HG03439 (cell line): ENCODE measurements at regions not wholly inside any gene's neighbourhood (a gene's known extent, or its start where the extent isn't known, plus 50 kb on each side); places are given as distances from the start of the nearest gene placed in this dataset.

ENCODE experiments used
- ATAC-seq: cut with Tn5 transposase; IDR thresholded peaks from one replicate; pipeline ENCODE4 v1.9.1; 2021; ENCODE audit warnings: mild to moderate bottlenecking, moderate library complexity; ENCODE audit not compliant: unreplicated experiment

DNA sequence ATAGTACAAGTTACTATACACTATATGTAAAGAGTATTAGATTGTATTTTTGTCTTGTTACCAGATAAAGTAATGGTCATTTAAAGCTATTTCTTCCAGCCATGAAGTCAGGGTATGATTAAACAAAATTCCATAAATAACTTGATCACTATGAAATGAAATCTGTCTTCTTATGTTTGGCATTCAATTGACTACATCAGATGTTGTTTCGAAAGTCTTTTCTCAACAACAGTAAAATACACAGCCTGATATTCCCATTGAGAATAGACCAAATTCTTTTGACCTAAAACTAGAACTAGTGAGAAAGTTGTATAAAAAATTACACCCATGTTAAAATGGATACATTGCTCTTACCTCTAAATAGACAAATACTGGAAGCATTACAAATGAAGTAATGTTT, 134.6 kb upstream of the ADAMTS5 start:
- ATAC-seq, result no peak

DNA sequence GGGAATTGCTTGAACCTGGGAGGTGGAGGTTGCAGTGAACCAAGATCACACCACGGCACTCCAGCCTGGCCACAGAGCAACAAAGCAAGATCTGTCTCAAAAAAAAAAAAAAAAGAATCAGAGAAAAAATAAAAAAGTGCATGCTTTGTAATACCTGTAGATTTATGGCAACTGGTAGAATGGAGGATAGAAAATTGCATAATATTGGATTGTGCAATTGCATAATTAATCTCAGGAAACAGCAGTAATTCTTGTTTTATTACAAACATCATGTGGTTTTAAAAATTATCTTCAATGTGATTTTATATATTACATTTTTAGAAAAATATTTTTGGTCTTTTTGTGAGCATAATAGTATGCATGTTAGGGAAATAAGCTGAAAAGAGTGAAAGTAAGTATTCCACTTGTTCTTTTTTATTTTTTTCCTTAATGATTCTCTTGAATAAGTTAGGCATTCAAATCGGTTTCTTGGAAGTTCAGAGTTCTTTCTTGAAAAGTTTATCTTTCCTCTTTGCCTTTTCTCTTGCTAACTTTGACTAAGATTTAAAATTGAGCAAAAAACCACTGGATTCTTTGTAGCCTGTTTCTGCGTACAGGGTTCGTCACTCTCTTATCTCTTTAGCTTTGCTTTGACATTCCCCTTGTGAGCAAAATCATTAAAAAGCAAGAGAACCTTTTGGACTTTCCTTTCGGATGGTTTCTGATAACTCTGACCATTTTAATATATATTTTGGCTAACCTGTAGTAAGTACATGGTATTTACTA, 127.5 kb upstream of the ADAMTS5 start:
- no peak for ATAC-seq

DNA sequence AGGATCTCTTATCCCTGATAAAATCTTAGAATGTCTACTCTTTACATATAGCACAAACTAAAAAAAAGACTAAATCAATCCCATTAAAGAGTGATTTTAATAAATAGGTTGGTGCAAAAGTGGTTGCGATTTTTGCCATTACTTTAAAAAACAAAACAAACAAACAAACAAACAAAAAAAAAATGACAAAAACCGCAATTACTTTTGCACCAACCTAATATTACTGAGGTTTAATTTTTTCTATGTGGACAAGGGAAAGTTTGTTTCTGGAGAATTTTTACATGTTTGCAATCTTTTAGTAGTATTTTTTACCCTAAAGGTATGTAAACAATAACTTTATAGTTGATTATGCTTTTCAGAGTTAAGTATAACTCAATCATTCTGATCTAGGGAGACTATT, 119.7 kb upstream of the ADAMTS5 start:
- ATAC-seq, result no peak

DNA sequence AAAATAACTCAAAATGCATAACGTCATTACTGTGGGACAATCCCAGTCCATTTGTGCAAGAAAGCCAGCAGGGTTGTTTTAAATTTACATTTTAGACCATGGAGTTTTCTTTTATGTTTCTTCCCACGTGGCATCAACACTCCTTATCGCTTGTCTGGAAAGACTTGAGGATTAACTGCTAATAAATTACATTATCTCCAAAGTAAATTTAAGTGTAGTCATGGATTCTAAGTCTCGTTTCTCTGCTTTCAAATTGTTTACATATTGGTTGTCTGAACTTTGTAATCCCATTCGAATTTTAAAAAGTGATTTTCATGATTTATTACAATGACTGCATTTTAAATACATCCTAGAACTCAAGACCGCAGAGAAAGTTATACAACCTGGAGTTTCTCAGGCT, 119.3 kb upstream of the ADAMTS5 start:
- ATAC-seq, result no peak

DNA sequence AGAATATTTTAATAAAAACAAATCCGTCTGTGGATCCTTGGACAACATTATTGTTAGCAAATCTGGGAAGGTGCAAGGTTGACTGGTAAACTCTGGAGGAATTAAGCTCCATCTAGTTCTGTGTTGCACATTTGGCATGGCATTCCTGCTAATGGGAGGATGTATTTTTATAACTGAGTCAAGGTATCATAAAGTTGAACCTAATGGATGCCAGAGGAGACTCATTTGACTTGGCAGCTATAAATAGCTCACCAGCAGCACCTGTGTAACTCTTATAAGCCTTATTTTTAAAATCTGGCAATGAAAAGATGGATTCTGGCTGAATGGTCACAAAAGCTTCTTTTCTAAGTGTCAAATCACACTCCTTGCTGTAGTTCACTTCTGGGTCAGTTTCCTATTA, 118.5 kb upstream of the ADAMTS5 start:
- ATAC-seq, result no peak

DNA sequence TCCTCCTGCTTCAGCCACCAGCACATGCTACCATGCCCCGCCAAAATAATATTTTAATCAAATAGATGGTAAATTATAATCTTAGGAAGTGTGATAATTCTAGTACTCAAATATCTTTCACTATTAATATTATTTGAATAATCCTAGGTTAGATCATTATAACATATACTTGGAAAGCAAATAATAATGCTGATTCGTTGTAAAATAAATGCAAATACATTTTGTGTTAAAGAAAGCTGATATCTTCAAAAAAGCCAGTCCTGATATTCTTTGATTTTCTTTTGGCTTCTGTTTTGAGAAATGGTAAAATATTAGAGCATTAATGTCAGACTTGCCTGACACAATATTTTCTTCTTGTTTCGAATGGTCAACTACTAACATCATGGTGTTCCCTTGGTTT, 116.3 kb upstream of the ADAMTS5 start:
- no peak for ATAC-seq

DNA sequence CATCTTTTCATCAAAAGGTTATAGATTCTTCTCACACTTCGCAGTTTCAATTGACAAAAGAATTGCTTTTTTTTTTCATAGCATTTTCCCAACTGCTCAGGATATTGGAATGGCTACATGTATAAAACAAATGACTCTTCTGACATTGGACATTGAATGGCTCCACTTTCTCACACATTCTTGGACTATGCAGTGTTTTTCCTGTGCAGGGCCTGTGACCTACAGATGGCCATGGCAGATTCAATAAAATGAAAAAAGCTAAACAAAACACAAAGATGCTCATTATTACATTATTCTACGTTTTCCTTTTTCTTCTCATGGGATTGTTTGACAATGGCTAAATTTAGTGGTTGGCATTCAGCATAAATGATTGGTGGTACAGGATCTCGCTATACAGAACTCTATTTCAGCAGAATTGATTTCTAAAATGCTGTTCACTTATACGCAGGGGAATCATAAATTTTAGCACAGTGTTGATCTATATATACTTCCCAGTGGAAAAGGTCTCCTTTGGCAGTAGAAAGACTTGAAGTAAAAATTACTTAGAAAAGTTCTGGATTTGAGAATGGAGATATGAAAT, 115.6 kb upstream of the ADAMTS5 start:
- no peak for ATAC-seq

DNA sequence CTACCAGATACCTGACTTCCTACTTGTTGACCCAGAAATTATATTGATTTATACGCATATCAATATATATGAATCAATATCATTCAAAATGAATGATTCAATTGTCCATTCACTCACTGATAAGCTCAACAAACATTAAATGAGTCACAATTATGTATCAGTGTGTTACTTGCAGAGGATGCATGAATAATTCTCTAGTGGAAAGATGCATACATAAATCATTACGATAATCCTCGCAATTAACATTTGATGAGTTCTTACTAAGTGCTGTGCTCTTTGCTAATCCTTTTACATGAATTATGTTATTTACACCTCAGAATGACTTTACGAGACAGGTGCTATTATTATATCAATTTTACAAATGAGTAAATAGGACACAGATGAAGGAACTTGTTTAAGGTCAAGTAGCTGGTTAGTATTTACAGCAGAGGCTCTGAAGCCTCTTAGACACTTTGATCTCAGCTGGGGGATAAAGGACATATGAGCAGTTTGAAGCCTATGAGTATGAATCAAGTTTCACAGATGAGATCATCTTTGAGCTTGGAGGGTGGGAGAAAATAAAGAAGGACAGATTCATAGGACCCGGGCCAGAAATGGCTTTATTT, 112.8 kb upstream of the ADAMTS5 start:
- ATAC-seq, result no peak

DNA sequence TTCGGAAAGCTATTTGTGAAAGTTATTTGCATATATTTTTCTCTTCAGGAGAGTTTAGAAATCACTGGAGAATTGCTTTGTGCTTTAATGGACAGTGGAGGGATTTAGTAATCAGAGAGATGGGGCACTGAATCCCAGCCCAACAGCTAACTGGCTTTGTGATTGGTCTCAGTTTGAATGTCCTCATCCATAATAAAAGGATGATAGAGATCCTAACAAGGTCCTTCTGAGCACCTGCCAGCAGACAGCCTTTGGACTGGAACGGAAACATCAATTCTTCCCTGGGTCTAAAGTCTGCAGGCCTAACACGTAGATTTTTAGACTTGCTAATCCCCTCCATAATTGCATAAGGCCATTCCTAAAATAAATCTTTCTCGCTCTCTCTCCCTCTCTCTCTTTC, 112.0 kb upstream of the ADAMTS5 start:
- ATAC-seq, result no peak

DNA sequence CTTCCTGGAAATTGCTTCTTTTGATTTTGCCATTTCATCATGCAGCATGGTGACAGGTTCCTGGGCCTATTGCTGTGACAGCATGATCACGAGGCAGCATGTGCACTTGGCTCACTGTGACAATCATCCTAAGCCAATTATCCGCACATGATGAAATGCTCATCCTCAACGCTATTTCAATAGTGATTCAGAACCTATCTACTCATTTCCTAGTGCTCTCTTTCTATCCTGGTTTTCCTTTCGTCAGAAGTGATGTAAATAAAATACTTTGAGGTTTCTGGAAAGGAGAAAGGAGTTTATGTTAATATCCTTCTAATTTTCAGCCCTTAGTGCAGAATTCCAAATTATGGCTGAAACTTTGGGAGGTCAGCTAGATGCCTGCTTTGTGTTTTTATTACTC, 110.6 kb upstream of the ADAMTS5 start:
- no peak for ATAC-seq

DNA sequence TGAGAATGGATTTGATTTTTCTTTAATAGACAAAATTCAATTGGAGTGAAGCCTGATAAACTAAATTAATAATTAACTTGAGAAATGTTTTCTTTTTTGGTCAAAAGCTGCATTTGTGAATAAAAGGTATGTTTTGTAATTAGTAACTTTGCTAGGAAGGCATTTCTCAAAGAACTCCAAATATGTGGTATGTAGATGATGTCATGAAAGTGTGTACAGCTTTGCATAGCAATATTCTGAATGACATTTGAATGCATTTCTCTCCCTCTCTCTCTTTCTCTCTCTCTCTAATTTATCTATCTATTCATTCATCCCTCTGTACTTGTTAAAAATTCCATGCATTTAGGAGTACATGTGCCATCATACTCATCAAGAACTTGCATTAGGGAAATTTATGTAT, 109.1 kb upstream of the ADAMTS5 start:
- no peak for ATAC-seq

DNA sequence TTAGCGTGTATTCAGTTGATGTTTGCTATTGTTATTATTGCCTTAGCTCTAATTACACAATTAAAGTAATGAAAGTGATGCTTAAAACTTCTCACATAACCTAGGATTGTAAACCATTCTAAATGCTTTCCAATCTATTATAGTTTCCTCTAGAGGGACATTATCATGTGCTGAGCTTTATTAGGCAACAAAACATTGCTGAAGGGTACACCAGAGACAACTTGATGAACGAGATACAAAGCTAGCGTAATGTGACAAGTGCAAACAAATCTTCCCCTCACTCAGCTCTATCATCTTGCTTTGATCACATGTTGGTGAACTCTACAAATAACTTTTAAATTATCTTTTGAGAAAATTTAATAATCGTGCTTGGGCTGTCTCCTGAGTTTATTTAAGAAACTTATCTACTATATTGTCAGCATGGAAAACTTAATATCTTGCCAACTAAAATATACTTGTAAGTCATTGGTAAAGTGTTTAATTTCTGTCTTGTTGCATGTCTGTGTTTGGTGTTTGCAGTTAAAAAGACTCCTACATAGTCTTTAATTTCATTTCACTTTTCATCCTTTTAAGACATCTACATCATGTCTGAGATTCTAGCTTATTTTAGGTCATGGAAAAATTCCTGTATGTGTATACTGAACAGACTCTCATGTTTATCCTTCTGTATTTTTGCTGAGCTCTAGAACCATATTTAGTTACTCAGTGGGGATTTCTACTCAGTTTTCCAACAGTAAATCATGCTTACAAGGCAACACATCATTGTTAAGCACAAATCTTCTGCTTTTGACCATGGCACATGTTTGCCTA, 104.2 kb upstream of the ADAMTS5 start:
- no peak for ATAC-seq

DNA sequence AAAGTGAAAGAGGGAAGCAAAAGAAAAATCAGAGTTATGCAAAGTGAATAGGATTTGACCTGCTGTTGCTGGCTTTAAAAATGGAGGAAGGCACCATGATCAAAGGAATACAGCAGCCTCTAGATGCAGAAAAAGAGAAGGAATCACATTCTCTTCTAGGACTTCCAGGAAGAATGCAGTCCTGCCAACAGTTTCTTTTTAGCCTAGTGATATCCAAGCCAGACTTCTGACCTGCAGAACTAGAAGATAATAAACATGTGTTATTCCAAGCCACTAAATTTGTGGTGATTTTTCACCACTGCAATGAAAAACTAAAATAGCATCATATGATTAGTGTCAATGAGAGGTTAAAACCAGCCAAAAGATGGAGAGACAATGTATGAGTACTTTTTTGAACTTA, 101.9 kb upstream of the ADAMTS5 start:
- no peak for ATAC-seq

DNA sequence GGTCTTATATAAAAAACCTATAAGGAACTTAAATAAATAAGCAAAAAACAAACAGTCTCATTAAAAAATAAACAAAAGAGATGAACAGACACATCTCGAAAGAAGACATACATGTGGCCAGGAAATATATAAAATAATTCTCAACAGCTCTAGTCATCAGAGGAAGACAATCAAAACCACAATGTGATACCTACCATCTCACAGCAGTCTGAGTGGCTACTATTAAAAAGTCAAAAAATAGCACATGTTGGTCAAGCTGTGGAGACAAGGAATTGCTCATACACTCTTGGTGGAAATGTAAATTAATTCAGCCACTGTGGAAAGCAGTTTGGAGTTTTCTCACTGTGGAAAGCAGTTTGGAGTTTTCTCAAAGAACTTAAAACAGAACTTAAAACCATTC, 100.3 kb upstream of the ADAMTS5 start:
- ATAC-seq, result no peak

DNA sequence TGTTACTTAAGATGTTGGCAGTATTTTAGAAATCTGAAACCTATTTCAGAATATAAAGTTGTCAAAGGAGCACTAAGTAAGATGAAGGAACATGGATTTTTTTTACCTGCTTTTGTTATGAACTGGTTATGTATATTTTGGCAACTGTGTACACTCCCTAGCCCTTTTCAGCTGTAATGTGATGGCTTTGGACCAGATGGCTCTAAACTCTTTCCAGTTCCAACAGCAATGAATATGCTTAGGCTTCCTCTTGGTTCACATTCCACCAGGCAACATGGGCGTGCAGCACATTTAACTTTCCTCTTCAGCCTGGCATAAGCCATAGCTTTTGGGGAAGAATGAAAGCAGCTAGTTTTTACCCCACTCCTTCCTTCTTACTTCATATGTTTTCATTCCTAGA, 95.6 kb upstream of the ADAMTS5 start:
- no peak for ATAC-seq

DNA sequence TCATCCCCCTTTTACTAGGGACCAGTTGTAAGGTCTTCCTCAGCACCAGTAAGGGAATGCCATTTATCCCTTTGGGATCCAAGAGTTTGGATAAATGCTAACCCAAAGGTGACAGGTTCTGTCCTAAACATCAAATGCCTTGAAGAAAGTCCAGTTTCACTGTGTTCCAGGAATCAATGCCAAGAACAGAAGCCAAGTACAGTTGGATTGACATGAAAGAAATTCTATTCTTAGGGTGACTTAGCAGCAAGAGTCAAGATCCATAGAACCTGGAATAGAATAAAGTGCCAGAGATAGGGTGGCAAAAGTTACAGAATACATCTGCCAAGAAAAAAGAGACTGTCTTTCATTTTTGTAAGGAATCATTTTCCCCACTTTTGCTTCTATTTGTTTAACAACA, 94.9 kb upstream of the ADAMTS5 start:
- no peak for ATAC-seq

DNA sequence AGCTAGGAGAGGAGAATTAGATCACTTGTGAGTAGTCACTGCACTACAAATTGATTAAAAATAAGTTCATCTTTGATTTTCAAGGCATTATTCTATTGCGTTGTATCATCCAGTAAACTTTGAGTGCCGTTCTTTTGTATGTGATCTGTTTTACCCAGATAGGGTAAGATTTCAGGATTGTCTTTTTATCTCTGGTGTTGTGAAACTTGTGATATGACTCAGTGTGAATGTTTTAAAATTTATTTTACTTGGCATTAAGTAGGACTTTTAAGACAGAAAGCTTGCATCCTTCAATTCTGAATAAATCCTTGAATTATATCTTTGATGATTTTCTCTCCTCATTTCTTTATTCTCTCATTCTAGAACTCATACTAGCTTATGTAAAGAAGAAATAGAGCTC, 93.3 kb upstream of the ADAMTS5 start:
- ATAC-seq, result no peak

DNA sequence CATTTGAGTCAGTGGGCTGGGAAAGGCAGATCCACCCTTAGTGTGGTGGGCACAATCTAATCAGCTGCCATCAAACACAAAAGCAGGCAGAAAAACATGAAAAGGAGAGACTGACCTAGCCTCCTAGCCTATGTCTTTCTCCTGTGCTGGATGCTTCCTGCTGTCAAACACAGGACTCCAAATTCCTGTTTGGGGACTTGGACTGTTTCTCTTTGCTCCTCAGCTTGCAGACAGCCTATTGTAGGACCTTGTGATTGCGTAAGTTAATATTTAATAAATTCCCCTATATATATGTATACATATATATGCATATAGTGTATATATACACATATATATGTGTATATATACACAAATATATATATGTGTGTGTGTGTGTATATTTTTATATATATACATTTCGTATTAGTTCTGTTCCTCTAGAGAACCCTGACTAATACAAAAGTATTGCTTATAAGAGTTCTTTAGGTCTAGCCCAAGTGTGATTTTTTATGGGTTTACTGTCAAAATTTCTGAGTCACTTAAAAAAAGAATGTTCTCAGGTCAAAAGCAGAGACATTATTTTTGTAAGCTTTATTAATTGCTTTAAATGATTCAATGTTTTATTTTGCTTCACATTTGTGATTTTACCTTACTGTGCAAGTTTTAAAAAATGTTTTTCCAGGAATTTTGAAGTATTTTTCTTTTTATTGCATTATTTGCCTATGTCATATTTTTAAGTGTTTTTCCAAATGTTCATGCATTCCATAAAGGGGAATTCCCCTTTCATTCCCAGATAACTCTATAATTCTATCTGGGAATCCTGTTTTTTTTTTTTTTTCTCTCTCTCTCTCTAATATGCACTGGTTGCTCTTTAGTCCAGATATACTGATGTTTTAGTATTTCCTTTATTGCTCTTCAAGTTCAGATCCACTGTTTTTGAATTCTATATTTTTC, 92.1 kb upstream of the ADAMTS5 start:
- ATAC-seq, result no peak

DNA sequence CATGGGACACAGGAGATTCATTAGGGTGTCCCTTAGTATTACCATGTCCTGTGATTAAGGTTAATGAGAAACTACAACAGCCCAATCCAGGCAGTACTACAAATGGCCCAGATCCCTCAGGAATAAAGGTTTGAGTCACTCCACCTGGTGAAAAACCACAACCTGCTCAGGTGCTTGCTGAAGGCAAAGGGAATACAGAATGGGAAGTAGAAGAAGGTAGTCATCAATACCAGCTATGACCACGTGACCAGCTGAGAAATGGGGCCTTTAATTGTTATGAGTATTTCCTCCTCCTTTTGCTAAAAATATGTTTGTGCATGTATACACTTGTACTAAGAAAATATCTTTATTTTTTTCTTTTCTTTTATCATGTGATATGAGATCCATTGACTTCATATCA, 91.1 kb upstream of the ADAMTS5 start:
- no peak for ATAC-seq

DNA sequence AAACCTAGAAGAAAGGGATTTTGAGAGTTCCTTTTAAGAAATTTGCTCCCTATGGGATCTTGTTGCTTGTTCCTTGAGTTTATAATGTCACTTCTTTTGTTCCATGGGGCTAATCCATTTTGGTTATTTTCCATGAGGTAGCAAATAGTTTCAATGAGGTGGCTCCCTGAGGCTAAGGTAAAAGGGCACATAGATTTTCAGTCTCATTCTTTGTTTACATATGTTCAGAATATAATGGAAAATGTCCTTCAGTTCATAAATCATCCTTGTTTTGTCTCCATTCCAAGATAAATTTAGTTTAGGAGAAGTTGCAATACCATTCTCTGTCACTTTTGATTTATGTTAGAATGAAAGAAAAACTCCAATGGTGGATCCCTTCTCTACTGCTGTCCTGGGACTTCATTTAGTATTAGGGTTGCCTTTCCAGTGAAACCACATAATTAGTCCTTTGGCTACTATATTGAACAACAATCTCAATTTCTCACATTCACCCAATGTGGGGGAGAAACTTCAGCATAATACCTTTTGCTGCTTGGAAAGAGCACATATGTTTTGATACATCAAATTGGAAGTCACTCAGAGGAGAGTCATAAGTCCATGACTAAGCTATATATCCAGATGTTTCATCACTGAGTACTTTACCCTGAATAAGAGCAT, 80.9 kb upstream of the ADAMTS5 start:
- ATAC-seq, result no peak
